ENCODE measurements at regions not wholly inside any gene's neighbourhood (a gene's known extent, or its start where the extent isn't known, plus 50 kb on each side); places are given as distances from the start of the nearest gene placed in this dataset.

- Histone ChIP-seq H3K9me3 (no peaks in the 10 kb centered on the region), H3K27me3 (replicated peaks; ENCODE audit: control insufficient read depth, insufficient read depth, low read length) (no peaks in the 10 kb centered on the region), H3K36me3 (ENCODE audit: control insufficient read depth, insufficient read depth, low read length) (no peaks in the 10 kb centered on the region), H3K4me1 (no peaks in the 10 kb centered on the region), H3K4me3 (ENCODE audit: low read depth, low read length) (no peak overlapping the region)
- no peaks in the 10 kb centered on the region for H3K36me3 Mint-ChIP-seq (ENCODE audit: insufficient read depth, unreplicated experiment)
- intact Hi-C loops (cut with micrococcal nuclease; ENCODE audit: unreplicated experiment): no loop called here
- DNase-seq: no peak
- peaks cover 20% of the 10 kb centered on the region for H3K27me3 Mint-ChIP-seq (ENCODE audit: insufficient read depth, unreplicated experiment)
- no peak for TF ChIP-seq CTCF (IDR thresholded peaks at IDR 0.05; ENCODE audit: insufficient read depth in 1 of 2, low read depth in 1 of 2, low read length in 1 of 2, severe bottlenecking in 1 of 2, unreplicated experiment in 1 of 2)
- ChIA-PET POLR2A (no interaction called here), CTCF (no interaction called here)
- BruUV-seq (replicated peaks): no TSS peak
- H3K4me1 Mint-ChIP-seq (ENCODE audit: low read depth, unreplicated experiment): no peaks in the 10 kb centered on the region
- no peaks in the 10 kb centered on the region for H3K9me3 Mint-ChIP-seq (ENCODE audit: unreplicated experiment)
- no peak overlapping the region for H3K4me3 Mint-ChIP-seq (ENCODE audit: unreplicated experiment)
- no peak overlapping the region for H3K27ac Mint-ChIP-seq (ENCODE audit: unreplicated experiment)
These were observed 297.9 kb downstream of the EN1 start for GRCh38 chr2:118549503-118549902.

DNA sequence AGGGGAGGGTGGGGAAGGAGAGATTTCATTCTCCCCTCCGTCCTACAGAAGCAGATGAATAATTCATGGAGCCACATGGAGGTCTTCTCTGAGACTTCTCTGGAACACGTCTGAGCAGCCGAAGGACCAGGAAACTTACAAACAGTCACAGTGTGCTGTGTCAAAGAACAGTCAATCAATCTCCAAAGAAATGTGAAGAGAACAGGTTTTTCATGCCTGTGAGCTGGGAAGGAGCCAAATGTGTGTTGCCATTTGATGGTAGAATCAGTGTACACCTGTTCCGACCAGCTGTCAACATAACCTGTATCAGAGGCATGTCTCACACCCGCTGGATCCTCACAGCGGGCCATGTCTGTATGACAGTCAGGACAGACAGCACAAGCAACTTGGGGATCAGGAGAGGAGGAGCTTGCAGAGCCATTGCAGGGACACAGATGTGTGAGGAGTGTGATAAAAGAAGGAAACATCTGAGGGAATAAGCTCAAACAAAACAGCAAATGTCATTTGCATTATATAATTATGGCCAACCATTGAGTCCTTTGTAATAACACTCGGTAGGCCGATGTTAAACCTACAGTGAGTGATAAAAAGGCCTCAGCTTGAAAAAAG, 298.5 kb downstream of the EN1 start:
- TF ChIP-seq CTCF (IDR thresholded peaks at IDR 0.05; ENCODE audit: insufficient read depth in 1 of 2, low read depth in 1 of 2, low read length in 1 of 2, severe bottlenecking in 1 of 2, unreplicated experiment in 1 of 2): no peak
- Histone ChIP-seq H3K4me1 (no peaks in the 10 kb centered on the region), H3K27me3 (replicated peaks; ENCODE audit: control insufficient read depth, insufficient read depth, low read length) (no peaks in the 10 kb centered on the region), H3K9me3 (no peaks in the 10 kb centered on the region), H3K36me3 (ENCODE audit: control insufficient read depth, insufficient read depth, low read length) (no peaks in the 10 kb centered on the region), H3K4me3 (ENCODE audit: low read depth, low read length) (no peak overlapping the region)
- intact Hi-C loops (cut with micrococcal nuclease; ENCODE audit: unreplicated experiment): no loop called here
- no peak for DNase-seq
- no TSS peak for BruUV-seq (replicated peaks)
- POLR2A ChIA-PET: no interaction called here
- Mint-ChIP-seq H3K9me3 (ENCODE audit: unreplicated experiment) (no peaks in the 10 kb centered on the region), H3K27me3 (ENCODE audit: insufficient read depth, unreplicated experiment) (peaks cover 18% of the 10 kb centered on the region), H3K4me3 (ENCODE audit: unreplicated experiment) (no peak overlapping the region), H3K27ac (ENCODE audit: unreplicated experiment) (no peak overlapping the region), H3K36me3 (ENCODE audit: insufficient read depth, unreplicated experiment) (no peaks in the 10 kb centered on the region), H3K4me1 (ENCODE audit: low read depth, unreplicated experiment) (no peaks in the 10 kb centered on the region)
- CTCF ChIA-PET: no interaction called here

- no TSS peak for BruUV-seq (replicated peaks)
- Mint-ChIP-seq H3K4me3 (ENCODE audit: unreplicated experiment) (no peak overlapping the region), H3K9me3 (ENCODE audit: unreplicated experiment) (no peaks in the 10 kb centered on the region), H3K4me1 (ENCODE audit: low read depth, unreplicated experiment) (no peaks in the 10 kb centered on the region), H3K36me3 (ENCODE audit: insufficient read depth, unreplicated experiment) (no peaks in the 10 kb centered on the region), H3K27ac (ENCODE audit: unreplicated experiment) (no peak overlapping the region), H3K27me3 (ENCODE audit: insufficient read depth, unreplicated experiment) (peaks cover 6% of the 10 kb centered on the region)
- Histone ChIP-seq H3K4me3 (ENCODE audit: low read depth, low read length) (no peak overlapping the region), H3K27me3 (replicated peaks; ENCODE audit: control insufficient read depth, insufficient read depth, low read length) (no peaks in the 10 kb centered on the region; the same call in 1 of the 2 replicates), H3K36me3 (ENCODE audit: control insufficient read depth, insufficient read depth, low read length) (no peaks in the 10 kb centered on the region), H3K9me3 (no peaks in the 10 kb centered on the region), H3K4me1 (no peaks in the 10 kb centered on the region)
- peak; percentile 46 to 55 for DNase-seq
- intact Hi-C loops (cut with micrococcal nuclease; ENCODE audit: unreplicated experiment): loop anchor here (1.0 to 5.0 kb wide), 2 partner anchors 167 to 316 kb away; no protein-coding TSS in a partner anchor
- POLR2A ChIA-PET: no interaction called here
- peak; percentile 44 to 71 for TF ChIP-seq CTCF (IDR thresholded peaks at IDR 0.05; ENCODE audit: insufficient read depth in 1 of 2, low read depth in 1 of 2, low read length in 1 of 2, severe bottlenecking in 1 of 2, unreplicated experiment in 1 of 2)
- CTCF ChIA-PET: interaction anchor here (0.7 to 0.8 kb wide), 3 partner anchors 14 to 409 kb away, joined by 3 to 6 read pairs (median 4); no protein-coding TSS in a partner anchor
These were observed 308.2 kb downstream of the EN1 start for GRCh38 chr2:118539290-118539689.

Data from Caco-2 (cell line).